ENCODE measurements at regions not wholly inside any gene's neighbourhood (a gene's known extent, or its start where the extent isn't known, plus 50 kb on each side); places are given as distances from the start of the nearest gene placed in this dataset.

DNA sequence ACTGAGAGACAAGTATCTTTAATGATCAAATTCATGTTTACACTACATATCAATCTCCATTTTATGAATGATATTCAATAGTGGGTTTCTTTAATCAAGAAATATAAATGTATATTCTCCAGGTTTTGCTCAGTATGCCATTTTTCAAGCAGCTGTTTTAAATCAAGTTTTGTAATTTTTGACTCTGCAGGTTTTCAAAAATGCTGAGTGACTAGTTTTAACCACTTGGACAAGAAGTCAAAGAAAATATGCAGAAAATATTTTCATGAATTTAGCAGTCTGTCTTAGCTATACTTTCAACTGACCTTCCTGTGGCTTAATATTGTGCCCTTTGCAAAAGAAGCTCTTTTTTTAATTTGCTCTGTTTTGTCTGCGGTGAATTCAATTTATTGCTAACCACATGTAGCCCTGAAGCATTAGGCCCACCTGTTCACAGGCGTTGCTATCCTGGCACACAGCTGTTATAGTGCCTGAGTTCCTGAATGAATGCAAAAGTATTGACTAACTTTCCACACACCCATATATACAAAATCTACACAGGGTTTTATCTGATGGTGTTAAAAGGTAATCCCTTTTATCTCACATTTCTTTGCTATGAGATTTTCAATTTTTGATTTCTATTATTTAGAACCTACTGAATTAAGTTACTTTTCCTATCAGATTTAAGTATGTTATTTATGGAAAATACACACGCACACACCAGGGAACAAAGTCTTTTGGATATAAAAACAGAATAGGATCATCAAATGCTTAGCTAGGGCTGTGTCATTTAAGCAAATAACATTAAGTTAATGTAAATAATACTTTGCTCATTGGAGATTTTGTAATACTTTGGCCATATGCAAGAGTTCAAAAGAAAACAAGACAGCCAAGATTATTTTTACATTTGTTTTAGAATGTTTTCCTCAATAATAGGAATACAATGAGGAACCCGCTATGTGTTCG, 1166.1 kb upstream of the GBE1 start:
- TF ChIP-seq, protein P1, sequence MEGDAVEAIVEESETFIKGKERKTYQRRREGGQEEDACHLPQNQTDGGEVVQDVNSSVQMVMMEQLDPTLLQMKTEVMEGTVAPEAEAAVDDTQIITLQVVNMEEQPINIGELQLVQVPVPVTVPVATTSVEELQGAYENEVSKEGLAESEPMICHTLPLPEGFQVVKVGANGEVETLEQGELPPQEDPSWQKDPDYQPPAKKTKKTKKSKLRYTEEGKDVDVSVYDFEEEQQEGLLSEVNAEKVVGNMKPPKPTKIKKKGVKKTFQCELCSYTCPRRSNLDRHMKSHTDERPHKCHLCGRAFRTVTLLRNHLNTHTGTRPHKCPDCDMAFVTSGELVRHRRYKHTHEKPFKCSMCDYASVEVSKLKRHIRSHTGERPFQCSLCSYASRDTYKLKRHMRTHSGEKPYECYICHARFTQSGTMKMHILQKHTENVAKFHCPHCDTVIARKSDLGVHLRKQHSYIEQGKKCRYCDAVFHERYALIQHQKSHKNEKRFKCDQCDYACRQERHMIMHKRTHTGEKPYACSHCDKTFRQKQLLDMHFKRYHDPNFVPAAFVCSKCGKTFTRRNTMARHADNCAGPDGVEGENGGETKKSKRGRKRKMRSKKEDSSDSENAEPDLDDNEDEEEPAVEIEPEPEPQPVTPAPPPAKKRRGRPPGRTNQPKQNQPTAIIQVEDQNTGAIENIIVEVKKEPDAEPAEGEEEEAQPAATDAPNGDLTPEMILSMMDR (IDR thresholded peaks at IDR 0.05; ENCODE audit: control insufficient read depth, extremely low read depth, insufficient read depth): no peak
- H3K4me3 ChIP-seq (ENCODE audit: low read depth, low read length): 0 out of 2 replicates have a peak overlapping the region, but pooled peaks have one; percentile 16
- DNase-seq (ENCODE audit: low read depth): peak; percentile 46

DNA sequence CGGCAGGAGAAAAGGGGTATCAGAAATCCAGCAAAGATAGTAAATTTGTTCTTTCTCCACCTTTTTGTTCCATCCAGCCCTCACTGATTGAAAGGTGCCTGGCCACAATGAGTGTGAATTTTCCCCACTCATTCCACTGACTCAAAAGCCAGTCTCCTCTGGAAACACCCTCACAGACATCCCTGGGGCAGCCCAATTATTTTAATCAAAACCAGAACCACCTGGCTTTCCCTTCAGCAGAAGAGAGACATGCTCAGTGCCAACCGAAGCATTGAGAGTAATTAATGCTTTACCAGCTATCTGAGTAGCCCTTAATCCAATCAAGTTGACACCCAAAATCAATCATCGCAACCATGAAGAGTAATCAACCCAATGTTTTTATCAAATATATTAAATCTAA, 1129.6 kb upstream of the GBE1 start:
- H3K4me3 ChIP-seq (ENCODE audit: low read depth, low read length): no peak overlapping the region
- TF ChIP-seq, protein P1 (IDR thresholded peaks at IDR 0.05; ENCODE audit: control insufficient read depth, extremely low read depth, insufficient read depth): no peak
- no peak for DNase-seq (ENCODE audit: low read depth)

DNA sequence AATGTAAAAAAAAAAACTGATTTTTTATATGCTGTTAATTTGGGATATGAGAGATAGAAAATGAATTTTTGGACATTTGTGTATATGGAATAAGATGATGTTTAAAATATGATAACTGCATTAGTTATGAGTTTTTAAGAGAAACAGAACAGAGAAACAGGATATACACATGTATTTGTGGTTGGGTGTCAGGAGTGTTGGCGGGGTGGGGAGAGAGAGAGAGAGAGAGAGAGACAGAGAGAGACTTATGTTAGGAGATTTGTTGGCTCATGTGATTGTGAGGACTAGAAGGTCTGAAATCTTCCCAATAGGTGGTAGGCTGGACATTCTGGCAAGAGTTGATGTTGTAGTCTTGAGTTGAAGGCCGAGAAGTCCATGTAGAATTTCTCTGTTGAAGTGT, 1121.6 kb upstream of the GBE1 start:
- TF ChIP-seq, protein P1 (IDR thresholded peaks at IDR 0.05; ENCODE audit: control insufficient read depth, extremely low read depth, insufficient read depth): no peak
- no peak overlapping the region for H3K4me3 ChIP-seq (ENCODE audit: low read depth, low read length)
- DNase-seq (ENCODE audit: low read depth): no peak

DNA sequence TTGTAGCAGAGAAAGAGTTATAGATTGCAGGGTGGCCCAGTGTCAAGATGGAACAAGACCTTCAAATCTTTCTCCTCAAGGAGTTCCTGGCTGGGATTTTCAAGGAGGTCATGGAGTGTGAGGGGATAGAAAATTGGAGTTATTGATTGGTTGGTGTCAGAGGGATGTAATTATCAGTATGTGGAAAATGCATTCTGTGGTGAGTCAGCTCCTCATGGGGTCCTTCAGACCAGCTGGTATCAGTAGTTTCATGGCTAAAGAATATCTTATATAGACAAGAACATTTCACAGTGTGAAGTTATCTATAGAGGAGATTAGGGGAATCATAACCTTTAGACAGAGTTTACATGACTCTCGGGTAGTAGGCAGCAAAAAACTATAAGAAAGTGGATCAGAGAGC, 1114.0 kb upstream of the GBE1 start:
- no peak overlapping the region for H3K4me3 ChIP-seq (ENCODE audit: low read depth, low read length)
- DNase-seq (ENCODE audit: low read depth): no peak
- TF ChIP-seq, protein P1 (IDR thresholded peaks at IDR 0.05; ENCODE audit: control insufficient read depth, extremely low read depth, insufficient read depth): no peak

- no peak for DNase-seq (ENCODE audit: low read depth)
- H3K4me3 ChIP-seq (ENCODE audit: low read depth, low read length): no peak overlapping the region
- TF ChIP-seq, protein P1 (IDR thresholded peaks at IDR 0.05; ENCODE audit: control insufficient read depth, extremely low read depth, insufficient read depth): no peak
These were observed 1078.4 kb upstream of the GBE1 start for GRCh38 chr3:82839871-82840270.

GRCh38 chr3:82834098-82834497, 1072.7 kb upstream of the GBE1 start:
- no peak for DNase-seq (ENCODE audit: low read depth)
- TF ChIP-seq, protein P1 (IDR thresholded peaks at IDR 0.05; ENCODE audit: control insufficient read depth, extremely low read depth, insufficient read depth): no peak
- no peak overlapping the region for H3K4me3 ChIP-seq (ENCODE audit: low read depth, low read length)
